GM19351 (cell line): ENCODE measurements at regions not wholly inside any gene's neighbourhood (a gene's known extent, or its start where the extent isn't known, plus 50 kb on each side); places are given as distances from the start of the nearest gene placed in this dataset.

Source experiments
- ATAC-seq: cut with Tn5 transposase; IDR thresholded peaks from one replicate; pipeline ENCODE4 v1.9.1; 2021; ENCODE audit warnings: mild to moderate bottlenecking, moderate library complexity; ENCODE audit not compliant: unreplicated experiment

DNA sequence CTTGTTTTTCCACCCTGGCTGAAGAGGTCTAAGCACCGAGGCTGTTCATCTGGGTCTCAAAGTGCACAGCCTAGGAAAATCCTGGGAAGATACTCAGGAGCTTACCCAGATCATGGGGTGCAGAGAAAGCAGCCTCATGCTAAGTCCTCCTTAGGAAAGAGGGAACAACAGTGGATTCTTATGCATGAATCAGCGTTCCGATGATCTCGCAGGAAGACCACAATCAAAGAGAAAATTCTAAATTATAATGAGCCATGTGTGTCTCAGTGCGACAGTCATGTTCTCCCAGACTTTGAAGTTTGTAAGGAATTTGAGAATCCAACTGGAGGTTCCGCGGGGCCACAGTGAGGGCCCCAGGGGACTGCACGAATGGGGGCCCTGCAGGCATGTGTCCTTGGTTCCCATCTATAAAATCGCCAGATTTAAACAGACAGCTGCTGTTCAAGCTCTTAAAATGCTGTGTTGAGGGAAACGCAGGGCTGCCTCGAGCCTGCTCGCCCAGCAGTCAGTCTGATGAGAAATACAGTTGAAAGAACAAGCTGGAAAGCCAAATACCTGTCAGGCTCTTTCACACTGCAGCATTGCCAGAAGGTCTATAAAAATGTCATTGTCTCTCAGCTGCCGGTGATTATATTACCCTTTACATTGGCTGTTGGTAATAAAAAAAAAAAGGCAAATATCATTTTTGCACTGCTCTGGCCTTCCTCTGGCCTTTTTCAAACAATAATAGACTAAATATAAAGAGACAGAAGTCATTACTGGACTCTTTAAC is 152.1 kb downstream of the PMP22 start:
- no peak for ATAC-seq

DNA sequence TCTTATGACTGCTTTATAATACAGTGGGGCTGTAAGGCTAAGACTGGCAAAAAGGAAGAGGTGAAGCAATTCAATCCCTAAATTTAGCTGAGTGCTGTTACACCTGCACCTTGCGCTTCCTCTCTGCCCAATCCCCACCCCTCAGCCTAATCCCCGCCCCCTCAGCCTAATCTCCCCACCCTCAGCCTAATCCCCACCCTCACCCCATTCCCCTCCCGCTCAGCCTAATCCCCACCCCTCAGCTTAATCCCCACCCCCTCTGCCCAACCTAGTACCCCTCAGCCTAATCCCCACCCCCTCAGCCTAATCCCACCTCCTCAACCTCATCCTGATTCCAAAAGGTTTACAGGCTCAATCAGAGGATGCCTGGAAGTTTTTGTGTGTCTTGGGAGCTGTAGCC is 155.5 kb downstream of the PMP22 start:
- no peak for ATAC-seq

DNA sequence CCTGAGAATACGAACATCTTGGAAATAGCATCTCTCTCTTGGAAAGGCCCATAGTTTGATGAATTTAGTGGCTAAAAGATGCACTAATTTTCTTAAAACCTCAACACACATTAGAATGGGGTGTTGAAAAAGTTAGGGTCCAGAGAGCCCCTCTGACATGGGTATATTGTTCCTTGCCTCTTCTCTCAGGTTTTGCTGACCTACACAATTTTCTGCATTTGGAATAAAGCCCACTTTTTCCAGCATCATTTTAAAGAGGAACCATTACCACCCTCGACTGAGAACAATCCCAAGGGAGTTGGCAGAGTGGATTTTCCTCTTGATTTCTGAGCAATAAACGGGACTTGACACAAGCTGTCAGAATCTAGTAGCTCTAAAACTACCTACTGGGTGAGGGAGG is 156.1 kb downstream of the PMP22 start:
- no peak for ATAC-seq

DNA sequence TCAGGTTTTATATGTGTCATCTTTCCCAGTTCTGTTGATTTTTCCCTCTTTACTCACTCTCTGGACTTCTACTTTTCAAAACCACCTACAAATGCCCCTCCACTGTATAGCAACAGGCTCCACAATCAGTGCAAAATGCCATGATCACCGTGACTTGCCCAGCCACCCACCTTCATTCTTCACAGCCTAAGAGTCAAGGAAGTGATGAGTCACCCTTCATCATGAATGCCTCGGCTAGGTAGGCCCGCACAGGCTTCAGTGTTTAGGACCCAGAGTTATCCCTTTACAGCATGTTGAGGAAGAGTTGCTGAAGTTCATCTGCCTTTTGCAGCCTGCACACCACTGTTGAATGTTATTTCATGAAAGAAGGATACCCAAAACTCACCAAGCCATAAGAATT is 158.6 kb downstream of the PMP22 start:
- no peak for ATAC-seq

DNA sequence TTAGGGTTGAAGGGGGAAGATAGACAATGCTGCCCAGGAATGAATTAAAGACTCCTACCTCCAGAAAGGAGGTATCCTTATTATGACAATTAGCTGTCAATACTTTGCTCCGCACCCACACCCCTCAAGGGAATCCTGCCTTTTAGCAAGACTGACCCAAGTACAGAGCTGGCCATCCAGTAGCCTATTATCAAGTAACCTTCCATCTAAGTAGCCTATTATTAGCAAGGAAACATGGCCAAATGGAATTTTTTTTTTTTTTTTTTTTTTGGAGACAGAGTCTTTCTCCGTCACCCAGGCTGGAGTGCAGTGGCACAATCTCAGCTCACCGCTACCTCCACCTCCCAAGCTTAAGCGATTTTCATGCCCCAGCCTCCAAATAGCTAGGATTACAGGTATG is 161.3 kb downstream of the PMP22 start:
- ATAC-seq, result no peak

DNA sequence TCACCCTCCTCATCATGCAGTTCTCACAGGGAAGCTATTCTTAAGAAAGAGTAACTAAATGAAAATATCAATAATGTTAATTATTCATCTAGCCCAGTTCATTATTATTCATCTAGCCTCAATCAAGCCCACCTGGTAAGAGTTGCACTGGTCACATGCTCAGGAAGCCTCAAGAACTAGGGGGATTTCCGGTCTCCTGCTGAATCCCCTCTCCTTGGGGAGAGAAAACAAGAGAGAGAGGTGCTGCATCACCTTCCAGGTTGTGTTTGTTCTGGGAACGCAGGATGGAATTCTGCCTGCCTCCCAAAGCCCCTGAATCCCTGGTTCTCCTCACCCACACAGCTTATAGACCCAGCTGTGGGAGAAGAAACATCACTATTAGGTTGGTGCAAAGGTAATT is 164.0 kb downstream of the PMP22 start:
- no peak for ATAC-seq

DNA sequence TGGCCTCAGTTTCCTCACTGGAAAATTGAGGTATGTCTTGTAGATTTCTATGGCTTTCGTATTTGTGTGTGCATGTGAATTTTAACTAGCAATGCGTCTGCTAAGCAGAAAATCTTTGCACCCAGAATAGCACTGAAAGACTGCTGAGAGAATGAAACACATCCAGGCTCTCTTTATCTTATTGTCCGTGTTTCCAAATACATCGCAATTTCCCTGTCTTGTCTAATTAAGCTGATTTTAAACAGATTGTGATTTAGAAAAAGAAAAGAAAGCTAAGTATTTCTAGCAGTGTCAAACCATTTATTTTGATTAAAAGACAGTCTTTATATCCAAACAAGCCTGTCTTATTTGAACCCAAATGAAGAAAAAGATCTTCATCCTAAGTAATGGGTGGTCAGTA is 168.6 kb downstream of the PMP22 start:
- ATAC-seq, result no peak

DNA sequence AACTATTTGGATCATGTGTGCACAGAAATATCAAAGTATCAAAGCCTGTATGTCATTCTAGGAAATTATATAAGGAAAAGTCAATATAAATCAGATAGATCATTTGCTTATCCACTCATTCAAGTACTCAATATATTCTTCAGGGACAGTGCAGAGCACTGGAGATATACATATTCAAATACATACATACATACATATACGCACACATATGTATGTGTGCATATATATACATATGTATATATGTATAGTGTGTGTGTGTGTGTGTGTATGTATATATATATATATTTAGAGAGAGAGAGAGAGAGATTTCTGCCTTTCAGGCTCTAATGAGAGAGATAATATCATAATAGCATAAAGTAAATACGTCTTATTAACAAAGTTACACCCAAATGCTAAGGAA is 169.2 kb downstream of the PMP22 start:
- no peak for ATAC-seq

DNA sequence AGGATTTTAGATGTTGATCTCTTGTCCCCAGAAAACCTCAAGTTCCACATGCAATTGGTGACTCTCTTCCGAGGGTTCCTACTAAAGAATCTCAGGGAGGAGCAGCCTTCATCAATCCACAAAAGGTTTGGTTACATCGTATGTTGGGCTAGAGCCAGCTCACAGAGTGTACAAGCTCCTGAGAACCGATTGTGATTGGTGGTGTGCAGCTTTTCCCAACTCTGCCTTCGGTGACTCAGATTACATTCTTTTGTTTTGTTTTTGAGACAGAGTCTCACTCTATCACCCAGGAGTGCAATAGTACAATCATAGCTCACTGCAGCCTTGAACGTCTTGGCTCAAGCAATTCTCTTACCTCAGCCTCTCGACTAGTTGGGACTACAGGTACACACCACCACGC is 172.4 kb downstream of the PMP22 start:
- ATAC-seq, result no peak

DNA sequence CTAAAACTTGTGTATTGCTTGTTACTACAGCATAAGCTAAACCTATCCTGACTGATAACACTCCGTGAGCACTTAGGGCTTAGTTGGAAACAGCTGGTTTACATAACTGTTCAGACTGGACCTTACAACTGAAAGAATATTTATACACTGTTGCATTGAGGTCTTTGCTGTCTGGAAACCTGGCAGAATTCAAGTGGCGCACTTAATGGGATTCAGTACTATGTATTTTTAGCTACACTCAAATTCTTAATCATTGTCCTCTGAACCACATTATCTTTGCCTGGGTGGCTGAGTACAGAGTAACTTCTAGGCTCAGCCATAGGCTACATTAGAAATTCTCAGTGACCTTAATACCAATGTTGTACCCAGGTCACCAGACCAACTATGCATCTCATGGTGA is 172.9 kb downstream of the PMP22 start:
- ATAC-seq, result no peak

DNA sequence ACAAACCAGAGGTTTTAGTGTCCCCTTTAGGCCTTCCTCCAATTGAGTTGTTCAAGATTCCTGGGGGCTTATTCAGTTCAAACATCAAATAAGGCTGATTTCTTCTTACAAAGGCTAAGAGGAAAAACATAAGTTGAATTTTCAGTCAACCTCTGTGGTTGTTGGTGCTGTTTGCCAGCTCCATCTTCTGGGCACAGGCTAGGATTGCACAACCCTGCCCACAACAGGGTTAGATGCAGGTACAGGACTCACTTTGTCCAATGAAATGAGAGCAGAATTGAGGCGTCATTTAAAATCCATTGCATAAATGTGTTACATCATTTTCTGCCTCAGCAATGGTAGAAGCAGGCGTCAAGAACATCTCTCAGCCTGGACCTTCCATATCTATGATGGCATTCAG is 173.3 kb downstream of the PMP22 start:
- ATAC-seq, result no peak

DNA sequence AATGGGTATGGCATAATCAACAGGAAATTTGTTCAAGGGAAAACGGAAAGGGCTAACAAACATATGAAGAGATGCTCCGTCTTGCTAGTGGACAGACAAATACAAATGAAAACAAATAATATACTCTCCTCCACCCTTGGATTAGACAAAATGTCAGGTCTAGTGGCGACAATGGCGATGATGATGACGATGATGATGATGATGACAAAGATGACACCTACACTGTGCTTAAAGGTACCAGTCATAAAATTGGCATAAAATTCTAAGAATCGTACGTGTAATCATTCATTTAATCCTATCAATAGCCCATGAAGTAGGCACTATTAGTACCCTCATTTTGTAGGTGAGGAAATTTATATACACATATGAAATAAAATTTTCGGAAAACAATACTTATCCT is 174.6 kb downstream of the PMP22 start:
- ATAC-seq, result no peak

DNA sequence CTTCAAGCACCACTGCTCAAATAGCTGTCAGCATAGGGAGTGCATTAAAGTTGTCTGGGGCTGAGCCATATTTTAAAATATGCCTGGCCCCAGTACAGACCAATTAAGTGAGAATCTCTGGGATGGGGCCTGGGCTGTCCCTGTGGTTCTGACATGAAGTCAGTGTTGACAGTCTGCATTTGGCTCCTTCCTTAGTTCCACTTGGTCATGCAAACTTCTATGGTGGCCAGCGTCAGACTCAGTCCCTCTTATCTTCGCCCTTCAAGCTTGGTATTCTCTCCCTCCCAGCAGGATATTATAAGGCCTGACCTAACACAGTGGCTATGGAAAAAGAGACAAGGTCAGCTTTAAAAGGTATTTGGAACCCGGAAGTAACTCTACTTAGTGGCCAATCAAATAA is 177.2 kb downstream of the PMP22 start:
- ATAC-seq, result no peak

DNA sequence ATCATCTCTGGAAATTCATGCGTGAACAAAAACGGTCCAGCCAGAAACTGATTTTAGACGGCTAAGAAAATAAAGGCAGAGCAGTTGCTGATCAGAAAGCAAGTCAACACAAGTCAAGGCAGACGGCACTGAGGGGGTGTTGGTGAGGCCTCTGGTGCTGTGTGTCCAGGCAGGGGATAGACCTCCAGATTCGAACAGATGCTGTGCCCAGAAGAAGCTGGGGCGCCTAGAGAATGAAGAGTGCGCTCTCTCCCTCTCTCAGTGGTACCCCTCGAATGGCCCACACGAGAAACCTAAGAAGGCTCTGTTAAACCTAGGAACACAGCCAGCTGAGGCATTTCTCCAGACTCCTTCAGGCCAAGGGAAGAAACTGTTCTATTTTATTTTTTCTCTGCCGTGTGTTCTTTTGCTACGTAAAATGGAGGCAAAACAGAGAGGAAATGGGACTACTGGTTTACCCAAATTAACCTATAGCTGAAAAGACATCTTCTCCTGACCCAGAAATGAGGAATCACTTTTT is 178.3 kb downstream of the PMP22 start:
- no peak for ATAC-seq

DNA sequence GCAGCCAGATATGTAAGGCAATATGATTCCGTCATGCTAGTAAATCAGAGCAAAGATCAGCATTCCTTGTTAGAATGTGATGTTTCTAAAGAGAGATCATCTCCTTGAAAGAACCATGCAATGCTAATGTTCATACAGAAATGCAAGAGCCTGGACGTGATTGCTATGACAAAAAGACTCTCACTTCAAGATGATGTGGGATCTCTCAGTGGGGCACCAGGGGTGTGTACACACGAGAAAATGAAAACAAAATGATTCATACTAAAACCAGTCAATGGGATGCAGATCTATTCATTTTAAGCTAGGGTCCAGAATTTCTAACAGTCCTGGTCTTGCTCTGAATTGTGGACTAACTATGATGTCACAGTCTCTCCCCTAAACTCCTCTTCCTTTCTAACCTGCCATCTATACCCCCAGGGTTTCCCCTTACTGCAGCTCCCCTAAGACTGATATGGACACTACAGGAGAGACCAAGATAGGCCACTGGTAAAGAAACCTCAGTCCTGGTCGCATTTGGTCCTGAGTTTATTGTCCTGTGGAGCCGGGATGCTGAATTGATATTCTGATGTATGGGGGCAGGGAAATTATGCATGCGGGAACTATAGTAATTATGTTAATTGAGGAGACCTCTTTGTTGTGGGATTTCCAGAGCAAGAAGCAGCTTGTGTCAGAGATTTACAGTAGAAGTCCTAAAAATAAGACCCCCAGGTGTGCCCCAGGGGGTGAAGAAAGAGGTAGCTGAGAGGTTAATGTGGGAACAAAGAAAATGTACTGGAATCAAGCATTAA is 179.0 kb downstream of the PMP22 start:
- no peak for ATAC-seq

DNA sequence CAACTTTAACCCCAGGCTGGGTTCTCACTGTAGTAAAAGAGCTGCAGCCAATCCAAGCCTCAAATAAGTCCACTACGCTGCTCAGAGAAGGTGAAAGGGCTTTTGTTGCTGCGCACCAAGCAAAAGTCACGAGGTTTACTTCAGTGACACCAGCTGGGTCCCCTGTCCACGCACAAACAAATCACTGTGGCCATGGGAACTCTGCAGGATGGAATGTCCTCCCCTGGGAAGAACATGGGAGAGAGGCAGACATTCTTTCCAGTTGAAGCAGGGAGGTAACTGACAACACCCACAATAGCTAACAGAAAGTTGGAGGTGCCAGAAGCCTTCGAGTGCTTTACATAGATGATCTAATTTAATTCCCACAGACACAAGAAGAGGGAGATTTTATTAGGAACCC is 181.9 kb downstream of the PMP22 start:
- no peak for ATAC-seq

DNA sequence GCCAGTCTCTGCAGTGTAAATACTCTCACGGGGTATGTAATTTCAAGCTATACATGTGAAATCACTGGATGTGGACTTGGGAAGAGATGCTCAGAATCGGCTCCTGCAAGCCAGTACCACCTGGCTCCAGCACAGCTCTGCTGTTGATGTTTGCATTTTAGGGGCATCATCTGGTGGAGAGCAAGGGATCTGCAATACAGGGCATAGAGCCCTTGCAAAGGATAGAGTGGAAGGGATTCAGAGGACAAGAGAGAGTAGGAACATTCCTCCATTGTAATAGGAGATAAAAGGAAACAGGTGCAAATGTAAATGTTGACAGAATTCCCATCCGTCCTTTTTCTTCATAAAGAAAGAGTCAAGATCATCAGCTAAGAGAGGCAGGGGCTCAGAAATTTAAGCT is 184.1 kb downstream of the PMP22 start:
- no peak for ATAC-seq

DNA sequence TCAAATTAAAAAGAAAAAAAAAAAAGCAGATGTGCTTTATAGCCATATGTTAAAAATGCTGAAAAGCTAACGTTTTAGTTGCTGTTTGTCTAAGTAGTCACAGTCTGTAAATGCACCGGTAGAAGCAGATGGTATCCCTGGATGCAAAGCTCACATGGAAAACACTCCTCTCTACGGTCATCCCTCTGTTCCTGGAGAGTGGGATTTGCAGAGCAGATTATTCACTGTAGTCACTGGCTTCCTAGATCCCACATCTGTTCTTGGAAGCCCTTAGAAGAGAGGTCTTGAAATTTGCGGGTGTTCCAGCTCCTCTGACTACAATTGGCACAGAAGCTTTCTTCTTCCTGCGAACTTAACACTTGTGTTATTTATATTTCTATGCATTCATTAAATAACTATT is 186.6 kb downstream of the PMP22 start:
- ATAC-seq, result no peak

DNA sequence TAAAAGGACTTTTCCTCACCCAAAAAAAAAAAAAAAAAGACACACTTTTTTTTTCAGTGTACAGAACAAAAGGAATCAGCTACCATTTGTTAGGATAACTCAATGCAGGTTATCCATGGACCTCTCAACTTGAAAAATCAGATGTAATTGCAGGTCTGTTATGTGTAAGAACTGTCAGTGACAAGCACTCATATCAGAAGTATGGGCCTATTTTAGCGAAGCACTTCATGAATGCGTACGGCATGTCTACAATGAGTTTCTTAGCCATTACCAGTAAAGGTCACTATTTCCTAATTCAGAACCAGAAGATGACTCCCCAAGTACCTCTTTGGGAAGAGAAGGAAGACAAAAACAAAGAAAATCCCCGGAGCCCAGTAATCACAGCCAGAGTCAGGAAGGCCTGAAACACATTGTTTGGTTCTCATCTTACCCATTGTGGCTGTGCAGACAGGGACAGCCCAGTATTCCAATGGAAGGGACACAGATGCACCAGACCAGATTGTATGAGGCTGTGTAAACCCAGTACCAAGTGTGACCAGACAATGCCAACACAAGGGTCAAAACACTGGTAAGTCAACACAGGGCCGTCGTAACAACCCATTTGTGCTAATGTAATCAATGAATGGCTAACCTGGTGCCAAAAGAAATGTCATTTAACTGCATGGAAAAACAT is 188.0 kb downstream of the PMP22 start:
- ATAC-seq, result no peak

DNA sequence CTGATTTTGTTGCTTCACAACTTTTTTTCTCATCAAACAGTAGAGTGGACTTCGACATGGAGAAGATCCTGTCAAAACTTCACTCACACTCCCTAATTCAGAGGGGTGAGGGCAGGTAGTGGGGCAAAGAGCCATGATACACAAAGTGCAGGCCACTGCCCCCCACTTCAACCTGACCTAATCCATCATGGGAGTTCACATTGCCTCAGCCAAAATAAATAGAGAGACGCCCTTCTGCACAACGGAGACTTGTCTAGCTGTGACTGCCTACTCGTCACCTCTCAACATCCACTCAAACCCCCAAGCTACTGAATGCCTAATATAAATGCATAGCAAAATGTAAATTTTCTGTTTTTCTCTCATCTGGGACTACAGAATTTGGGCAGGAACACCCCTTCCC is 213.2 kb downstream of the PMP22 start:
- ATAC-seq, result no peak

DNA sequence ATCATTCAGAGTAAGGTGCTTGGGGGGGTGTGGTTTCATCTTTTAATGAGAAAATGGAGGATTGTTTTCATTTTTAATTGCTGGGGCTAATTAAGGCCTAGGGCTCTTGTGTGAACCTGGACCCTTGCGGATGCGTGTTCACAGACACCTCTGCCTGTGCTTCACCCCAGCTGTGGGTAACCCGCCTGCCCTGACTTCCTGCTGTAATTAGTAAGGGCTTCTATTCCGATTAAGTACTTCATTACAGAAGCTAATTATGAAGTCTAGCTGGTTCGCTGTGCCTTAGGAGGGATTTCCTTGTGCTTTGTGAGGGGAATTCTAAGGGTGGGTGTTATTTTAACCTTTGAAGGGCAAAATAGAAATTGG is 215.3 kb downstream of the PMP22 start:
- ATAC-seq, result no peak
